ENCODE measurements at regions not wholly inside any gene's neighbourhood (a gene's known extent, or its start where the extent isn't known, plus 50 kb on each side); places are given as distances from the start of the nearest gene placed in this dataset.
A peak's percentile ranks its signal among the peaks of the same experiment; 100 is the strongest.
"Not testable (repeated sequence)": the region's sequence is repeated elsewhere in the genome, so short reads cannot be mapped to it uniquely, and the experiment has no call there.

DNA sequence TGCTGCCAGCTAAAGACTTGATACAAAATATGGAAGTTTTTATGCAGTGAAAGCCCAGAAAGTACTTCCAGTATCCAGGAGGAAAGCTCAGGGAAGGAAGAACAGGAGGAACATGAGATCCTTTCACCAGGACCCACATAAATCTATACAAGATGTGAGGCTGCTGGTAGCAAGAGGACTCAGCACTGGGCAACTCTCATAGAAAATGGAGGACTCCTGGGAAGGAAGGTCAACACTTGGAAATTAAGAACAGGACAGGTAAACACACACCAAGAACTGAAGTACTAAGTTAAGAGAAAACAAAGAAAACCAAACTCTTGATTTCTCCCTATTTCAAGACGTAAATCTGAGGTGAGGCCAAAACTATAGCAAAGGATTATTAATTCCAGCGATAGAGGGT, 220.5 kb upstream of the HSF2 start:
- intact Hi-C loops (cut with DNase I) = loop anchor here (10.0 kb wide), 1 partner anchor 224 kb away; no protein-coding TSS in a partner anchor
- no peak overlapping the region for H3K4me3 ChIP-seq
- no peaks in the 10 kb centered on the region for H3K9me3 ChIP-seq
- 94% methylated on average over 2 of the region's 2 CpGs for WGBS
- H3K4me1 ChIP-seq = peaks cover 0 to 18% (median 10%) of the 10 kb centered on the region in 4 donors
- H3K36me3 ChIP-seq = no peaks in the 10 kb centered on the region
- TF ChIP-seq POLR2AphosphoS5 (IDR thresholded peaks at IDR 0.05) = no peak
- no peak for TF ChIP-seq EP300 (IDR thresholded peaks at IDR 0.05)
- no peak for TF ChIP-seq CTCF (IDR thresholded peaks at IDR 0.05)
- no peak for TF ChIP-seq POLR2A (IDR thresholded peaks at IDR 0.05; ENCODE audit: low read depth)
- H3K27me3 ChIP-seq = no peaks in the 10 kb centered on the region
- no peak for DNase-seq (ENCODE audit: extremely low spot score)
- H3K27ac ChIP-seq (replicated peaks in 1 of 4) = no peak overlapping the region

DNA sequence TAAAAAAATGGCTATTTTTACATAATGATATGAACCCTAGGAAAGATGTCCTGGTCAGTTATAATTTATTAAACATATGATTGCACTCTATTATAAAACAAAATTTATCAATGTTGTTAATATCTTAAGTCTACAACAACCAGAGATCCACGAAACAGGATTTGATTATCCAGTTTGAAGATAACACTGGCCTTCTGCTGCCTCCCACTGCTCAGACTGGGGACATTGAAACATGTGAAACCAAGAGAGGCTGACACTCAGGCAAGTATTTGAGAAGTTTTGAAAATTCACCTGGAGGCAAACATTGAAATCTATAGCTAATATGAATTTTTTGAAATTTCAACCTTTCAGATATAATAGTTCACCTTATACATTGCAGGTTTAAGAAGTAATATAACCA, 219.3 kb upstream of the HSF2 start:
- Histone ChIP-seq H3K4me1 (peaks cover 0 to 28% (median 12%) of the 10 kb centered on the region in 4 donors), H3K27ac (replicated peaks in 1 of 4) (no peak overlapping the region), H3K4me3 (no peak overlapping the region), H3K36me3 (no peaks in the 10 kb centered on the region), H3K27me3 (no peaks in the 10 kb centered on the region), H3K9me3 (no peaks in the 10 kb centered on the region)
- 18% methylated on average over 1 of the region's 1 CpG for WGBS
- TF ChIP-seq EP300 (IDR thresholded peaks at IDR 0.05) = no peak
- peak; percentile 39 to 58 (median 54) for TF ChIP-seq CTCF (IDR thresholded peaks at IDR 0.05)
- no peak for TF ChIP-seq POLR2A (IDR thresholded peaks at IDR 0.05; ENCODE audit: low read depth)
- DNase-seq (ENCODE audit: extremely low spot score) = no peak
- intact Hi-C loops (cut with DNase I) = loop anchor here (5.0 kb wide), 1 partner anchor 138 kb away; no protein-coding TSS in a partner anchor

DNA sequence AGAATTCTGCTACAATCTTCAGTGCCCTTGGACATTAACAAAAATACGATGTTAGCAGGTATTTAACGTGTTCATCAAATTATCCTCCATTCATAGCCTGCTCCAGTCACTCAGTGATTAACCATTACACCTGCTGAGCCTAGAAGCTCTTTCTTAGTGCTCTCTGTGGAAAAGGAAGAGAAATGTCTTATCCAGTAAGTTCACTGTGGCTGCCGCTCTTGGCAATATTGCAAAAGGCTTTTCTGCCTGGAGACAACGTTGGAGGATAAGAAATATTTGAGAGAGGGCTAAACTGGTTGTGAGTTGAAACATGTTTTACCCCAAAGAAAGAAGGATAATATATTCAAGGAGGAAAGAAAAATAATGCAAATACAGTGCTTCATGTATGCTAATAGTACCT, 217.4 kb upstream of the HSF2 start:
- no peak for DNase-seq (ENCODE audit: extremely low spot score)
- no peak overlapping the region for H3K4me3 ChIP-seq
- H3K27me3 ChIP-seq = no peaks in the 10 kb centered on the region
- intact Hi-C loops (cut with DNase I) = loop anchor here (5.0 kb wide), 1 partner anchor 140 kb away; no protein-coding TSS in a partner anchor
- H3K27ac ChIP-seq (replicated peaks in 1 of 4) = no peak overlapping the region
- H3K9me3 ChIP-seq = no peaks in the 10 kb centered on the region
- TF ChIP-seq POLR2A (IDR thresholded peaks at IDR 0.05; ENCODE audit: low read depth) (no peak), CTCF (IDR thresholded peaks at IDR 0.05) (no peak), POLR2AphosphoS5 (IDR thresholded peaks at IDR 0.05) (no peak), EP300 (IDR thresholded peaks at IDR 0.05) (no peak)
- 74% methylated on average over 4 of the region's 4 CpGs for WGBS
- no peaks in the 10 kb centered on the region for H3K36me3 ChIP-seq
- H3K4me1 ChIP-seq = peaks cover 0 to 28% (median 12%) of the 10 kb centered on the region in 4 donors

GRCh38 chr6:122184401-122184827, 215.0 kb upstream of the HSF2 start:
- no peak for TF ChIP-seq POLR2AphosphoS5 (IDR thresholded peaks at IDR 0.05)
- TF ChIP-seq CTCF (IDR thresholded peaks at IDR 0.05) = peak; percentile 59 to 67 (median 64)
- TF ChIP-seq EP300 (IDR thresholded peaks at IDR 0.05) = no peak
- no peak for TF ChIP-seq POLR2A (IDR thresholded peaks at IDR 0.05; ENCODE audit: low read depth)
- Histone ChIP-seq H3K27ac (replicated peaks in 1 of 4) (peak overlapping the region in 3 of 4 donors; percentile 13 to 42 (median 31)), H3K4me1 (peaks cover 0 to 28% (median 12%) of the 10 kb centered on the region in 4 donors), H3K27me3 (no peaks in the 10 kb centered on the region), H3K36me3 (no peaks in the 10 kb centered on the region), H3K4me3 (peak overlapping the region; percentile 8 to 42 (median 24)), H3K9me3 (no peaks in the 10 kb centered on the region)
- no peak for DNase-seq (ENCODE audit: extremely low spot score)
- intact Hi-C loops (cut with DNase I) = loop anchor here (5.0 kb wide), 1 partner anchor 142 kb away; no protein-coding TSS in a partner anchor
- 20% methylated on average over 4 of the region's 4 CpGs for WGBS

GRCh38 chr6:122185458-122185857, 214.0 kb upstream of the HSF2 start:
- H3K27me3 ChIP-seq; H3K4me3 ChIP-seq; H3K27ac ChIP-seq (replicated peaks in 1 of 4); H3K9me3 ChIP-seq; H3K36me3 ChIP-seq; DNase-seq (ENCODE audit: extremely low spot score): not testable (repeated sequence)
- 93% methylated on average over 18 of the region's 19 CpGs for WGBS
- peaks cover 0 to 22% (median 6%) of the 10 kb centered on the region in 4 donors for H3K4me1 ChIP-seq
- intact Hi-C loops (cut with DNase I) = loop anchor here (5.0 kb wide), 1 partner anchor 333 kb away; no protein-coding TSS in a partner anchor
